C4-2B (cell line): ENCODE measurements at regions not wholly inside any gene's neighbourhood (a gene's known extent, or its start where the extent isn't known, plus 50 kb on each side); places are given as distances from the start of the nearest gene placed in this dataset.

Source experiments
- H3K27ac ChIP-seq: fragments of 450-650 bp; 2 replicates; pipeline ENCODE4 v1.5.1; 2017
- ZFX ChIP-seq: fragments of 450-650 bp; IDR thresholded peaks from 2 replicates; pipeline ENCODE4 v1.6.1; 2017
- TF ChIP-seq, protein P1 (sequence below): fragments of 450-650 bp; conservative IDR thresholded peaks from 2 replicates; pipeline ENCODE4 v1.5.1; 2017; ENCODE audit warnings: mild to moderate bottlenecking

DNA sequence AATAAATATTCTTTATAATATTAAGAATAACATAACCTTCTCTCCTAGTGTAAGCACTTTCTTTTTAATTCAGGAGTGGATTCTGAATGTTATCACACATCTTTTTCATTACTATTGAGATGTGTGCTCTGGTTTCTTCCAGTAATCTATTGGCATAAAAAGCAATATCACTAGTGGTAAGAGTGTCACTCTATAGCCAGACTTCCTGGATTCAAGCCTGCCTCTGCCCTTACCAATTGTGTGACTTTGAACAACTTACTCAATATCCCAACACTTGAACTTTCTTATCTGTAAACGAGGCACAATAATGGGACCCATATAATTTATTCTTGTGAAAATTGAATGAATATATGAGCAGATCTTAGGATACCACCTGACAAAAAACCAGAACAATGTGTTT is 71.0 kb downstream of the SEM1 start:
- no peak overlapping the region for H3K27ac ChIP-seq
- TF ChIP-seq ZFX = no peak
- TF ChIP-seq, protein P1, sequence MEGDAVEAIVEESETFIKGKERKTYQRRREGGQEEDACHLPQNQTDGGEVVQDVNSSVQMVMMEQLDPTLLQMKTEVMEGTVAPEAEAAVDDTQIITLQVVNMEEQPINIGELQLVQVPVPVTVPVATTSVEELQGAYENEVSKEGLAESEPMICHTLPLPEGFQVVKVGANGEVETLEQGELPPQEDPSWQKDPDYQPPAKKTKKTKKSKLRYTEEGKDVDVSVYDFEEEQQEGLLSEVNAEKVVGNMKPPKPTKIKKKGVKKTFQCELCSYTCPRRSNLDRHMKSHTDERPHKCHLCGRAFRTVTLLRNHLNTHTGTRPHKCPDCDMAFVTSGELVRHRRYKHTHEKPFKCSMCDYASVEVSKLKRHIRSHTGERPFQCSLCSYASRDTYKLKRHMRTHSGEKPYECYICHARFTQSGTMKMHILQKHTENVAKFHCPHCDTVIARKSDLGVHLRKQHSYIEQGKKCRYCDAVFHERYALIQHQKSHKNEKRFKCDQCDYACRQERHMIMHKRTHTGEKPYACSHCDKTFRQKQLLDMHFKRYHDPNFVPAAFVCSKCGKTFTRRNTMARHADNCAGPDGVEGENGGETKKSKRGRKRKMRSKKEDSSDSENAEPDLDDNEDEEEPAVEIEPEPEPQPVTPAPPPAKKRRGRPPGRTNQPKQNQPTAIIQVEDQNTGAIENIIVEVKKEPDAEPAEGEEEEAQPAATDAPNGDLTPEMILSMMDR = no peak

DNA sequence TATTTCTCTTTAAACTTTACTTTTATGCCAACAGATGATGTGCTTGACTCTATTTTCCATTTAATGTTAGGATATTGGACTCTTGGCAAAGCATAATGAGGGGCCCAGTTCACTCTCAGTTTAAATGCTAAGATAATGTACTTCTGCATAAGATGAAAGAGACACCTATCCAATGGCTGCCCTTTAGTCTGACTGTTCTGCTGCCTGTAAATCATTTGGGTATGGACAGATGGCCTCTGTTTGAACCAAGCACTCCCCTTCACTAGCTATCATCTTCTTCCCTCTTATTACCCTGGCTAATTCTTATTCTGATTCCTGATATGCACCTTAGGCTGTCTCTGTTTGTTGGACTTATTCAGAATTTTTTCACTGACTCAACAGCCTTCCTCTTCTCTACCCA is 72.1 kb downstream of the SEM1 start:
- no peak overlapping the region for H3K27ac ChIP-seq
- TF ChIP-seq, protein P1 = no peak
- TF ChIP-seq ZFX = no peak

DNA sequence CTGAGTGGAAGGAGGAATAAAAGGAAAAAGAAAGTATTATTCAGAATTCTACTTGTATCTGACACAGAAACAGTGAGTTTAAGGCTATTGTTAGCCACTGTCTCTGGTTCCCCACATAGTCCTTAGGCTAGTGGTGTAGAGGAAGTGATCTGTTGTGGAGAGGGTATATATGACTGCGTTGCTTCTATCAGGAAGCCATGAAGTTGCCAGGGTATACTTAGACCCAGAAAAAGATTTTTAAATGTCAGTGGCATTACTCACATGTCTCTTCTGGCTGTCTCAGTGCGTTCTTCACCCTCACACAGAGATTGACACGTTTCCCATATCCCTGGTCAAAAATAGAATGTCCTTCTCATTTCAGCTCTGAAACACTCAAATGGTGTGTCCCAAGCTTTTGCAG is 72.7 kb downstream of the SEM1 start:
- no peak overlapping the region for H3K27ac ChIP-seq
- TF ChIP-seq ZFX = no peak
- TF ChIP-seq, protein P1 = no peak

DNA sequence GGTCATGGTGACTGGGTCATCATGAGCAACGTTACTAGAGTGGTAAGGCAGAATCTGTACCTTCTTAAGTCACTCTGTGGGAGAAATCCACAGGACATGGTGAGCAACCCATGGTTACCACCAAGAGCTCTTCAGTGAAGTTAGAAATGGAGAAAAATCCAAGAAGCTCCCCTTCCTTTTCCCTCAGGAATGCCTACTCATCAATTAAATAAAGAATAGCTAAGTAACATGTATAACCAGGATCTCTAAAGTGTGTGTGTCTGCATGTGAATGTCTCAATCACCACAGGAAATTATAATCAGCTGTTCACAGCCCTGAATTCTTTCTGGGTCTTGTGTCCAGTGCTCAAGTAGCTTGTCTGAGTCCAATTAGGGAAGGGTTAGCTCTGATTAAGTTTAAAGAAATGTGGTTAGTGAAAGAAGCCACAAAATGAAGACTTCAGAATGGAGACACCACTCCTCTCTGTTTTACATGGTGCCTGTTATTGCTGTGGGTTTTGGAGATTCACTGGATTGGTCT is 73.2 kb downstream of the SEM1 start:
- no peak for TF ChIP-seq ZFX
- TF ChIP-seq, protein P1 = no peak
- H3K27ac ChIP-seq = no peak overlapping the region

DNA sequence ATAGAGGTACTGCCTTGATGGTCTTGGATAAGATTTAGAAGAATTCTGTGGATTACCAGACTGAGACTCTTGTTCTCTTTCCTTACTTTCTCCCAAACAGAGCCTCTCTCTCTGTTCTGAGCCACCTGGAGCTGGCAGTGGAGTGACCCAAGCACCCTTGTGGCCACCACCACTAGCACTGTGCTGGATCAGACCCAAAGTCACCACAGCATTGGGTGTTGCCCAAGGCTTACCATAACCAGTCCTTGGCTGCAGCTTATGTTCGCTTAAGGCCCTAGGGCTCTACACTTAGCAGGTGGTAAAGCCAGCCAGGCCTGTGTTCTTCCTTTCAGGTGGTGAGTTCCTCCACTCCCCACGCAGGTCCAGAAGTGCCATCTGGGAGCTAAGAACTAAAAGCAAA is 79.8 kb downstream of the SEM1 start:
- TF ChIP-seq, protein P1 = no peak
- no peak for TF ChIP-seq ZFX
- no peak overlapping the region for H3K27ac ChIP-seq

DNA sequence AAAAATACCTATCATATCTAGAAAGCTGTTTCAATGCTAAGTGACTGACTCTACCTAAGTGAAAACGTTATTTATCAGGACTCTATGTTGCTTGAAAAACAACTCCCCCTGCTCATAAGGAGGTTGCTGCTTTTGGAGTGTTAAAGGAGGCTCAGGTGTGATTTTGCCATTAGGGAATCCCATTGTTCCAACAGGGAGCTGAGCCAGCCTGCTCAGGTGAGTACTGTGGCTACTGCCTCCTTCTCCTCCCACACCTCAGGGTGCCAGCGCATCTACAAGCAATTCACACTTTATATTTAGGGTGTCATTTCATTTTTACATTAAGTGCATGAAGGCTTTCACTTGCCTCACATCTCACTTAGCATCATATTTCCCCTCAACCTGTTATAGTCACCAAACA is 84.7 kb downstream of the SEM1 start:
- TF ChIP-seq, protein P1 = no peak
- no peak for TF ChIP-seq ZFX
- H3K27ac ChIP-seq = no peak overlapping the region

DNA sequence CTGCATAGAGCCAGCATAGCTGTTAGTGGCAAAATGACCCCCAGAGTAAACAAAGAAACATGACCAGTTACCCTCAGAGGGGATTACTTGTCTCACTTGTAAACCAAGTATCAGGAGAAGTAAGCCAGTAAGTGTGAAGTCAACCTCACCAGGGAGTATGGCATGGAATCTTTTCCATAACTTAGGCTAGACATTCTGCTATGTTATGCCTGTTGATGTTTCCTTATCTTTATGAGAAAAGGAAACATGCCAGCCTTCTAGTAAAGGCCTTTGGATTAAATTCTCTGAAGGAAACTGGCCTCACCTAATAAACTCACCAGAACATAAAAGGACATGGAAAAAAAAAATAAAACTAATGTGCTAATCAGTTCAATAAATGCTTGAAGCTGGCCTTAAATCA is 87.7 kb downstream of the SEM1 start:
- TF ChIP-seq ZFX = no peak
- TF ChIP-seq, protein P1 = no peak
- H3K27ac ChIP-seq = no peak overlapping the region
